Upper lobe of left lung (tissue), 4 donors: ENCODE measurements at regions not wholly inside any gene's neighbourhood (a gene's known extent, or its start where the extent isn't known, plus 50 kb on each side); places are given as distances from the start of the nearest gene placed in this dataset.

Experiments used
- CTCF ChIP-seq, 6 experiments: fragments of 450-650 bp in 4 of 6; fragments of 200-600 bp in 2 of 6; sonication (generic) in 2 of 6; IDR thresholded peaks; one replicate each; pipeline ENCODE4 v1.5.1; 2016 to 2019; ENCODE audit warnings: antibody characterized with exemption in 6 of 6
- POLR2A ChIP-seq, 4 donors: fragments of 450-650 bp; IDR thresholded peaks; one replicate each; pipeline ENCODE4 v1.5.1; 2016 to 2017; ENCODE audit warnings: antibody characterized with exemption in 4 of 4, mild to moderate bottlenecking in 2 of 4
- POLR2AphosphoS5 ChIP-seq, 2 donors: sonication (generic); formaldehyde crosslinking; IDR thresholded peaks; one replicate each; pipeline ENCODE4 v1.5.1; 2017; ENCODE audit warnings: antibody characterized with exemption in 2 of 2

GRCh38 chr5:174172152-174172551 is 126.6 kb downstream of the NSG2 start:
- no peak for TF ChIP-seq POLR2A (IDR thresholded peaks at IDR 0.05)
- TF ChIP-seq CTCF (IDR thresholded peaks at IDR 0.05), result no peak
- no peak for TF ChIP-seq POLR2AphosphoS5 (IDR thresholded peaks at IDR 0.05)
